SU-DHL-6 (cell line): ENCODE measurements at regions not wholly inside any gene's neighbourhood (a gene's known extent, or its start where the extent isn't known, plus 50 kb on each side); places are given as distances from the start of the nearest gene placed in this dataset.

Experiments used
- H2AFZ ChIP-seq: fragments of 200-600 bp; sonication (generic); 2 replicates; pipeline ENCODE4 v1.6.1; 2014; ENCODE audit warnings: low read depth, mild to moderate bottlenecking, moderate library complexity, mixed read lengths, antibody characterized with exemption, low read length; ENCODE audit not compliant: severe bottlenecking
- H3F3A ChIP-seq: fragments of 200-600 bp; shearing (Covaris generic); 2 replicates; pipeline ENCODE4 v1.6.0; 2016; ENCODE audit warnings: antibody characterized with exemption, mild to moderate bottlenecking; ENCODE audit not compliant: insufficient read depth
- H3K27ac ChIP-seq: fragments of 200-600 bp; sonication (generic); 2 replicates; pipeline ENCODE4 v1.5.1; 2016; ENCODE audit warnings: low read depth, mild to moderate bottlenecking, low read length, moderate library complexity, mixed read lengths
- H3K27me3 ChIP-seq: fragments of 200-600 bp; sonication (generic), shearing (Covaris generic); 2 replicates; pipeline ENCODE4 v1.6.0; 2014; ENCODE audit warnings: mild to moderate bottlenecking, low read length
- H3K36me3 ChIP-seq: fragments of 200-600 bp; sonication (generic); 2 replicates; pipeline ENCODE4 v1.6.1; 2014; ENCODE audit warnings: mild to moderate bottlenecking, low read length, mixed read lengths
- H3K4me2 ChIP-seq: fragments of 300-600, 200-600 bp; shearing (Covaris generic), sonication (generic); 2 replicates; pipeline ENCODE4 v1.6.0; 2014; ENCODE audit warnings: low read length, low read depth, mild to moderate bottlenecking; ENCODE audit not compliant: poor library complexity, severe bottlenecking
- H3K4me3 ChIP-seq: fragments of 200-600 bp; sonication (generic); 2 replicates; pipeline ENCODE4 v1.5.1; 2014; ENCODE audit warnings: antibody characterized with exemption, low read length, mild to moderate bottlenecking, mixed read lengths; ENCODE audit not compliant: insufficient read depth, poor library complexity, severe bottlenecking
- H3K79me2 ChIP-seq: fragments of 200-600 bp; sonication (generic); 2 replicates; pipeline ENCODE4 v1.6.1; 2014; ENCODE audit warnings: mild to moderate bottlenecking, low read length, moderate library complexity; ENCODE audit not compliant: insufficient read depth
- H3K9ac ChIP-seq: fragments of 200-600 bp; sonication (generic); 2 replicates; pipeline ENCODE4 v1.7.0; 2014; ENCODE audit warnings: mild to moderate bottlenecking, low read length
- H3K9me2 ChIP-seq: fragments of 200-600 bp; sonication (generic); replicated peaks from 2 replicates; pipeline ENCODE4 v1.6.1; 2014; ENCODE audit warnings: low read length; ENCODE audit not compliant: insufficient read depth
- H3K9me3 ChIP-seq: fragments of 200-600 bp; sonication (generic); 2 replicates; pipeline ENCODE4 v1.6.1; 2014; ENCODE audit warnings: low read length, mixed read lengths; ENCODE audit not compliant: insufficient read depth
- H4K20me1 ChIP-seq: fragments of 200-600 bp; sonication (generic); 2 replicates; pipeline ENCODE4 v1.6.1; 2014; ENCODE audit warnings: low read depth, mild to moderate bottlenecking, antibody characterized with exemption, low read length, moderate library complexity, mixed read lengths
- CTCF ChIP-seq: fragments of 200-600 bp; sonication (generic); IDR thresholded peaks from one replicate; pipeline ENCODE4 v1.5.1; 2017; ENCODE audit warnings: antibody characterized with exemption, mild to moderate bottlenecking, low read length, moderate library complexity; ENCODE audit not compliant: insufficient read depth, poor library complexity, severe bottlenecking
- EZH2phosphoT487 ChIP-seq: fragments of 200-600 bp; sonication (generic), shearing (Covaris generic); conservative IDR thresholded peaks from 2 replicates; pipeline ENCODE4 v1.6.1; 2018; ENCODE audit warnings: mild to moderate bottlenecking, antibody characterized with exemption, low read length, moderate library complexity, mixed read lengths

- Histone ChIP-seq H4K20me1 (no peaks in the 10 kb centered on the region), H3F3A (no peaks in the 10 kb centered on the region), H3K27ac (no peak overlapping the region), H3K4me3 (no peak overlapping the region), H3K9ac (no peak overlapping the region), H3K27me3 (no peaks in the 10 kb centered on the region), H3K9me3 (no peaks in the 10 kb centered on the region), H3K4me2 (no peak overlapping the region), H3K79me2 (no peaks in the 10 kb centered on the region), H3K36me3 (no peaks in the 10 kb centered on the region), H3K9me2 (no peaks in the 10 kb centered on the region), H2AFZ (no peak overlapping the region)
- TF ChIP-seq EZH2phosphoT487 = no peak
- no peak for TF ChIP-seq CTCF
Observed at GRCh38 chr5:33361781-33362180, 79.0 kb upstream of the TARS1 start.

- no peak overlapping the region for H3K4me2 ChIP-seq
- H4K20me1 ChIP-seq = no peaks in the 10 kb centered on the region
- no peak overlapping the region for H2AFZ ChIP-seq
- H3K36me3 ChIP-seq = no peaks in the 10 kb centered on the region
- no peaks in the 10 kb centered on the region for H3K27me3 ChIP-seq
- H3K4me3 ChIP-seq = no peak overlapping the region
- no peak overlapping the region for H3K27ac ChIP-seq
- no peaks in the 10 kb centered on the region for H3K9me2 ChIP-seq
- no peak overlapping the region for H3K9ac ChIP-seq
- H3K79me2 ChIP-seq = no peaks in the 10 kb centered on the region
- TF ChIP-seq EZH2phosphoT487 = no peak
- TF ChIP-seq CTCF = no peak
- H3F3A ChIP-seq = no peaks in the 10 kb centered on the region
- H3K9me3 ChIP-seq = no peaks in the 10 kb centered on the region
Observed at GRCh38 chr5:33362915-33363314, 77.8 kb upstream of the TARS1 start.

GRCh38 chr5:33363537-33363936, 77.2 kb upstream of the TARS1 start:
- no peaks in the 10 kb centered on the region for H3K9me3 ChIP-seq
- H3K79me2 ChIP-seq = no peaks in the 10 kb centered on the region
- H3K9ac ChIP-seq = no peak overlapping the region
- H3K4me3 ChIP-seq = no peak overlapping the region
- no peaks in the 10 kb centered on the region for H3F3A ChIP-seq
- H4K20me1 ChIP-seq = no peaks in the 10 kb centered on the region
- no peaks in the 10 kb centered on the region for H3K9me2 ChIP-seq
- TF ChIP-seq CTCF (no peak), EZH2phosphoT487 (no peak)
- H2AFZ ChIP-seq = no peak overlapping the region
- no peak overlapping the region for H3K27ac ChIP-seq
- H3K4me2 ChIP-seq = no peak overlapping the region
- H3K27me3 ChIP-seq = no peaks in the 10 kb centered on the region
- H3K36me3 ChIP-seq = no peaks in the 10 kb centered on the region

- no peak overlapping the region for H3K4me2 ChIP-seq
- H3K36me3 ChIP-seq = no peaks in the 10 kb centered on the region
- H3K4me3 ChIP-seq = no peak overlapping the region
- TF ChIP-seq CTCF (no peak), EZH2phosphoT487 (no peak)
- no peak overlapping the region for H2AFZ ChIP-seq
- no peaks in the 10 kb centered on the region for H4K20me1 ChIP-seq
- H3K27me3 ChIP-seq = no peaks in the 10 kb centered on the region
- no peaks in the 10 kb centered on the region for H3K79me2 ChIP-seq
- H3F3A ChIP-seq = no peaks in the 10 kb centered on the region
- H3K9me3 ChIP-seq = no peaks in the 10 kb centered on the region
- H3K9me2 ChIP-seq = no peaks in the 10 kb centered on the region
- no peak overlapping the region for H3K9ac ChIP-seq
- H3K27ac ChIP-seq = no peak overlapping the region
Observed at GRCh38 chr5:33364406-33364805, 76.4 kb upstream of the TARS1 start.
